GM18517 (cell line): ENCODE measurements at regions not wholly inside any gene's neighbourhood (a gene's known extent, or its start where the extent isn't known, plus 50 kb on each side); places are given as distances from the start of the nearest gene placed in this dataset.

ENCODE experiments used
- ATAC-seq: cut with Tn5 transposase; IDR thresholded peaks from one replicate; pipeline ENCODE4 v1.9.1; 2021; ENCODE audit warnings: mild to moderate bottlenecking, moderate library complexity; ENCODE audit not compliant: unreplicated experiment

DNA sequence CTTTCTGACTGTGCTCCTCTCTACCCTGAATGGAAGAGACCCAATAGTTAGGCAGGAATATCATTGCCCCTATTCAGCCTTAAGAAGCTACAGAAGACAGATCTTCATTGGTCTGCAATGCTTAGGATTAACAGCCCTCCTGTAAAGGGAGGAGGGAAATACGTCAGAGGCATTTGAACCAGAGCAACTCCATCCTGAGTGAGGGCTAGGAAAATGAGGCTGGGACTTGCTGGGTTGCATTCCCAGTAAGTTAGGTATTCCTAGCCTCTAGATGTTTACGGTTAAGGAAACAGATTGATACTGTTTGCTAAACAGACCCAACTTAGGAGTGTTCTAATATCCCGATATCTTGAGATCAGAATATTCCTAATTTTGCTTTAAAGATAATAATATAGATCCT, 63.5 kb downstream of the PCDH18 start:
- ATAC-seq: no peak

GRCh38 chr4:137467537-137467936, 64.8 kb downstream of the PCDH18 start:
- ATAC-seq: no peak

- no peak for ATAC-seq
Measured at GRCh38 chr4:137463377-137464003, 68.8 kb downstream of the PCDH18 start.

- no peak for ATAC-seq
Measured at GRCh38 chr4:137455647-137456321, 76.5 kb downstream of the PCDH18 start.

DNA sequence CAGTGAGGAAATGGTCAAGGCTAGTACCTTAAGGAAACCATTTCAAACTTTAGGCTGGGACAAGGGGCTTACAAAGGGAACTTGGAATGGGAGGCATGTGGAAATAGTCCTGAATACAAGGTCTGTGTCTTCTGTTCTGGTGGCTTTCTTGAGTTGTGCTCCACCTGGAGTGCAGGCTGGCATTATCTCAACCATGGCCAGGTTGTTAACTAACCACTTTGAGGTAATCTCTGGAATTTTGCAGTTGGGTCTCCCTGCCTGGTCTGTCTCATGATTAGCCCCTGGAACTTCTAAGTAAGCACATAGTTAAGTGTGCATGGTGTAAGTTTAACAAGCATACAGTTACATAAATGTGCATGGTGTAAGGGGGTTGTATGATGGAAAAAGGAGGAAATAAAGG, 77.5 kb downstream of the PCDH18 start:
- ATAC-seq: no peak

DNA sequence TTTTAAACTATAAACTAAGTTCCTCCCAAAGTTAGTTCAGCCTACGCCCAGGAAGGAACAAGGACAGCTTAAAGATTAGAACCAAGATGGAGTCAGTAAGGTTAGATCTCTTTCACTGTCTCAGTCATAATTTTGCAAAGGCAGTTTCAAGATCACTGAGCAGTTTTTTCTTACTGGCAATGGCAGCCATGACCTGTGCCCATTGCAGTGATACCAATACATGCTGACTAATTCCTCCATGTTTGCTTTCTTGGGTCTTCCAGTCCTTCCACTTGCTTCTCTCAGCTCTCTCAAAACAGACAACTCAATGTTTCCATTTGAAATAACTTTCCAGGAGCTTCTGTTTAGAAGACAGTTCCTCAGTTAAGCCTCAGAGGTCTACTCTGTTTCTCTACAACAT, 79.5 kb downstream of the PCDH18 start:
- no peak for ATAC-seq

- ATAC-seq: no peak
Measured at GRCh38 chr4:137451172-137451825, 81.0 kb downstream of the PCDH18 start.

GRCh38 chr4:137448402-137448801, 83.9 kb downstream of the PCDH18 start:
- ATAC-seq: no peak

- no peak for ATAC-seq
Measured at GRCh38 chr4:137446071-137446470, 86.2 kb downstream of the PCDH18 start.

DNA sequence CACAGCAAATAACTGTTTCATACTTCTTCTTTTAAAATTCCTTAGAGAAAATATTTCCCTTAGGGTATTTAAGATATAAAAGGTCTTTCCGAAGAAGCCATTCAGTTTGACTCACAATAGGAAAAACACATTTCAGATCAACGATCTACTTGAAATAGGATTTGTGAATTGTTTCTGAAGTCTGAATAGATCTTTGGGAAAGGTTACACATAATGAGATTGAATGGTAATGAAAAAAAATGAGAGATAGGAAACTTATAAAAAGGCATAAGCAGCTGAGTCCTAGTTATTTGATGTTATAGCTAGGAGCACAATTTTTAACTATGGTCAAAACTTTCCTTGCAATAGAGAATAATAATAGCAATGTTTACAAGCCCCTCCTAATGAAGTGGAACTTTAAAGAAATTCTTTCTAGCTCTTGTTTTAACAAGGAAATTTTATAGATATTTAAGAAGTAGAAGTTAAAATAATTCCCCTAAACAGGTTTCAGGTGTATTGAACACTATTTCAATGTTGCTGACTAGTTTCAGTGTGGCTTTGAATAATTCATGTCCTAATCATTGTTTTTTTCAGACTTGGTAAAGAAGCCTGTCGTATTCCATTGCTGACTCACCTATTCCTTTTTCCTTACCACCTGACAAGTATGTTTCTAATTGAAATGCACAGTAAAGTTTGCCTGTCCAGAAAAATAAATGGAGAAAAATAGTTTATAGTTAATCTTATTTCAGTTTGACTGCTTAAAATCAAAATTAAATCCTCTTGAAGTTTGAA, 89.1 kb downstream of the PCDH18 start:
- ATAC-seq: no peak

DNA sequence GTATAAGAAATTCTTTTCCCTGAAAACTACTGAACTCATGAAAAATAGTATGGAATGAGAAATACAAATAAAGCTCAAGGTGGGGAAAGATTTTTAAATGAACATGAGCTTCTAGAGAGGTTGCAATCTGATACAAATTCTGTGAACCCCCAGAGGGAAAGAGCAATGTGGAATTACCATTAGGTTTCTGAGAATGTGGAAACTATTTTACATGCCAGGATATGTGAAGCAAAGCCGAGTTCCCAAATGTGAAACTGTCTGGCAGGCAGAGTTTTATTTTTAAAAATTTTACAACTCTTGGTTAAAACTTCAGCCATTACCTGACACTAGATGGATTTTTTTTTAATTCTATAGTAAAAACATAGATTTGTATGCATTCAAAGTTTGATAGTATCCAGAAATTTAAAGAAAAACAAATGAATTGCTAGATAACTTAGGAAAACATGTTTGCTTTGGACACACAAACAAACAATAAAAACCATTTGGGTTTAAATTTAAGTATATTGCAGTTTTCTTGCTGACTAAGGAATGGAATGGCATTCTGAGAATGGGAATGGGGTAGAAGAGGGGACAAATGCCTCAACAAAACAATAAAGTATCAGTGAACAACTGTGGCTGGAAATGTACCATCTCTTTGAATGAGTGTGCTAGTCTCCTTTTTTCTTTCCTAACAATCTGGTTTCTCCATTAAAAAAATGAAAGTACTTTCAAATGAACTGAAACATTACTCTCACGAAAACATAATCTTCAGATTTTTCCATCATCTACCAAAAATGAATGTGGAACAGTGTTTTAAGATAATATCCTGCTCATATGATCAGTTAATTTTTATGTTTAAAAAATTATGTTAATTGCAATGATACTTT, 99.6 kb downstream of the PCDH18 start:
- no peak for ATAC-seq

GRCh38 chr4:137430171-137430570, 102.1 kb downstream of the PCDH18 start:
- ATAC-seq: no peak

DNA sequence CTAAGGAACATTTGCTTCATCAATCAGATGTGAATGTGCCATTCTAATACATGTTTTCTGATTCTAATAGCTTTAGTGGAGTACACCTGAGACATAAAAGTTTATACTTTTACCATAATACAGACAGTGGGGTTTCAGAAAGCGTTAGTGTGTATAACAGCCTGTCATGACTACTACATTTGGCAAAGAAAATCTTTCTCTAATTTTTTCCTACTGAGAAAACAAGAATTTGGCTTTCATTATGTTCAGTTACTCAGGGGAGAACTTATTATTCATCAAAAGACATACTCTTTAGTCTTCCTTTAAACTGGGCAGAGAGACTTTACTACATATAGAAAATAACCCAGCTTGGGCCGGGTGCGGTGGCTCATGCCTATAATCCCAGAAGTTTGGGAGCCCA, 104.9 kb downstream of the PCDH18 start:
- ATAC-seq: no peak

DNA sequence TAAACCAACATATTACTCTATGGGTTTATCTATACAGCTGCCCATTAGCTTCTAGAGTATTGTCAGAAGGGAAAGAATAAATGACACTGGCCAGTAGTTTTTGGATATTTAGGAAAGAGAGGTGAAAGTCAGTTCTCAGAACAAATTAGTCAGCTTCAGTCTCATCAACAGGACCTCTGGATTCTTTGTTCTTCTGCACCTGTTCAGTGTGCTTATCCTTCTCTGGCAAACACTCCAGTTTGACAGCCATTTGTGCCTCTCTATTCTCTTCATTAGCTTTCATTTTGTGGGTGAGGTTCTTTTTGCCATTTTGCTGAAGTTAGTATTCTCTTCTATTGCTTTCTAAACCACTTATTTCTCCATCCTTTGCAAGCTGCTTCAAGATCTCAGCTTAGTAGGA, 107.0 kb downstream of the PCDH18 start:
- ATAC-seq: no peak

- ATAC-seq: no peak
Measured at GRCh38 chr4:137422666-137423065, 109.6 kb downstream of the PCDH18 start.

GRCh38 chr4:137421796-137422195, 110.5 kb downstream of the PCDH18 start:
- no peak for ATAC-seq

GRCh38 chr4:137420901-137421396, 111.3 kb downstream of the PCDH18 start:
- no peak for ATAC-seq

DNA sequence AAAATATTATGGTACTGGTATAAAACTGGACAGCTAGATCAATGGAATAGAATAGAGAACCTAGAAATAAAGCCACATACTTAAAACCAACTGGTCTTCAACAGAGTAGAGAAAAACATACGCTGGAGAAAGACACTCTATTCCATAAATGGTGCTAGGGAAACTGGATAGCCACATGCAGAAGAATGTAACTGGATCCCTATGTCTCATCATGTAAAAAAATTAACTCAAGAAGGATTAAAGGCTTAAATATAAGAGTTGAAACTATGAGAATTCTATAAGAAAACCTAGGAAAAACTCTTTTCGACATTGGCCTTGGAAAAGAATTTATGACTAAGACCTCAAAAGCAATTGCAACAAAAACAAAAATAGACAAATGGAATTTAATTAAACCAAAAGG, 114.6 kb downstream of the PCDH18 start:
- no peak for ATAC-seq

- ATAC-seq: no peak
Measured at GRCh38 chr4:137414802-137415201, 117.5 kb downstream of the PCDH18 start.

DNA sequence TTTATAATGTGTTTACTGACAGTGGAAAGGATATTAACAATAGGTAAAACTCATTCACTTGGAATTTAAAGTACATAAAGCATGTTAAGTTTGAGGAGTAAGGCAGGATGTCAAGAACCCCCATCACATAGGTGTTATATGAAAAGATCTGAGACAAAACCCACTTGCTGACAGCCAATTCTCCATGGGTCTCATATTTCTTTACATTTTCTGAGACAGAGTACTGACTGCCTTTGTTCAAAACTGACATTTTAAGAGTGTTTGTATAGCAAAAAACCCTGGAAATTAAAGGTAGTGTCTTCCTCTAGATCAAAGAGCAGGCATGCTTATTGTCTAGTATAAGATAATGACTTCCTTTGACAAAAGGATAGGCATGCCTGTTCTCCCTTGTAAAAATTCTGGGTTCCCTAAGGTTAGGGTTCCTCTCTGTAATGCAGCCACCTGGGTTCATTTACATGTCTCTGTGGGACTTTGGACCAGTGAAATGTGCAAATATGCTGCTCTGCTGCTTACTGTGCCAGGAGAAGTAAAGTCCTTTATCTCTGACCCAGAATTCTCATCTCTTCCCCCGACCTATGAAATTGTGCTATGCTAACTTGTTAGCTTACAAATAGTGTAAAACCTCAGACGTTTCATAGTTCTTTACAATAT, 123.6 kb downstream of the PCDH18 start:
- ATAC-seq: no peak
